Cardiac muscle cell (in vitro differentiated cells and primary cell): ENCODE measurements at regions not wholly inside any gene's neighbourhood (a gene's known extent, or its start where the extent isn't known, plus 50 kb on each side); places are given as distances from the start of the nearest gene placed in this dataset.

Experiments used
- DNase-seq, 2 donors: peaks; one replicate each; pipeline versions ENCODE4 v3.0.0 to v3.0.0-alpha.2; 2010 to 2017; ENCODE audit warnings: low read depth in 1 of 2, low spot score in 1 of 2
- H3K27ac ChIP-seq: fragments of 200-600 bp; sonication (generic); 2 replicates; pipeline ENCODE4 v1.5.1; 2016
- H3K27me3 ChIP-seq: fragments of 200-600 bp; sonication (generic); 2 replicates; pipeline ENCODE4 v1.6.0; 2016; ENCODE audit warnings: control low read depth
- H3K36me3 ChIP-seq: fragments of 200-600 bp; sonication (generic); 2 replicates; pipeline ENCODE4 v1.5.1; 2016; ENCODE audit warnings: control low read depth
- H3K4me1 ChIP-seq: fragments of 200-600 bp; sonication (generic); 2 replicates; pipeline ENCODE4 v1.8.1; 2017; ENCODE audit warnings: low read depth, mild to moderate bottlenecking, mixed run types
- H3K4me3 ChIP-seq: fragments of 200-600 bp; sonication (generic); 2 replicates; pipeline ENCODE4 v1.5.1; 2016; ENCODE audit warnings: mild to moderate bottlenecking
- H3K9me3 ChIP-seq: fragments of 200-600 bp; sonication (generic); 2 replicates; pipeline ENCODE4 v1.5.1; 2017; ENCODE audit warnings: low read depth, mild to moderate bottlenecking, control low read depth
- CTCF ChIP-seq: IDR thresholded peaks from 2 replicates; pipeline ENCODE4 v1.5.1; 2012; ENCODE audit warnings: low read depth, mild to moderate bottlenecking, low read length

GRCh38 chr7:153496257-153496656 lies 555.9 kb upstream of the DPP6 start:
- H3K27ac ChIP-seq: no peak overlapping the region
- H3K4me3 ChIP-seq: no peak overlapping the region
- no peak for DNase-seq
- no peaks in the 10 kb centered on the region for H3K36me3 ChIP-seq
- H3K4me1 ChIP-seq: no peaks in the 10 kb centered on the region
- H3K27me3 ChIP-seq: no peaks in the 10 kb centered on the region
- H3K9me3 ChIP-seq: no peaks in the 10 kb centered on the region
- no peak for TF ChIP-seq CTCF

GRCh38 chr7:153503093-153503492 lies 549.1 kb upstream of the DPP6 start:
- no peak for TF ChIP-seq CTCF

GRCh38 chr7:153504288-153505075 lies 547.7 kb upstream of the DPP6 start:
- Histone ChIP-seq H3K4me3 (no peak overlapping the region), H3K36me3 (no peaks in the 10 kb centered on the region), H3K4me1 (no peaks in the 10 kb centered on the region), H3K27me3 (no peaks in the 10 kb centered on the region), H3K9me3 (no peaks in the 10 kb centered on the region), H3K27ac (no peak overlapping the region)
- DNase-seq: no peak
- TF ChIP-seq CTCF: no peak

More at GRCh38 chr7:153503093-153503492, 549.1 kb upstream of the DPP6 start:
- no peaks in the 10 kb centered on the region for H3K4me1 ChIP-seq
- no peak overlapping the region for H3K4me3 ChIP-seq
- no peaks in the 10 kb centered on the region for H3K27me3 ChIP-seq
- no peak overlapping the region for H3K27ac ChIP-seq
- H3K36me3 ChIP-seq: no peaks in the 10 kb centered on the region
- no peak for DNase-seq
- H3K9me3 ChIP-seq: no peaks in the 10 kb centered on the region

- Histone ChIP-seq H3K4me1 (no peaks in the 10 kb centered on the region), H3K27me3 (no peaks in the 10 kb centered on the region), H3K36me3 (no peaks in the 10 kb centered on the region), H3K4me3 (no peak overlapping the region), H3K9me3 (no peaks in the 10 kb centered on the region), H3K27ac (no peak overlapping the region)
- no peak for DNase-seq
- no peak for TF ChIP-seq CTCF
Observed at GRCh38 chr7:153507885-153508284, 544.3 kb upstream of the DPP6 start.

GRCh38 chr7:153509768-153510167 lies 542.4 kb upstream of the DPP6 start:
- no peak for DNase-seq
- TF ChIP-seq CTCF: no peak
- no peaks in the 10 kb centered on the region for H3K36me3 ChIP-seq
- no peaks in the 10 kb centered on the region for H3K4me1 ChIP-seq
- H3K4me3 ChIP-seq: no peak overlapping the region
- H3K27me3 ChIP-seq: no peaks in the 10 kb centered on the region
- no peaks in the 10 kb centered on the region for H3K9me3 ChIP-seq
- no peak overlapping the region for H3K27ac ChIP-seq
